SU-DHL-6 (cell line): ENCODE measurements at regions not wholly inside any gene's neighbourhood (a gene's known extent, or its start where the extent isn't known, plus 50 kb on each side); places are given as distances from the start of the nearest gene placed in this dataset.

Experiments
- H2AFZ ChIP-seq: fragments of 200-600 bp; sonication (generic); 2 replicates; pipeline ENCODE4 v1.6.1; 2014; ENCODE audit warnings: low read depth, mild to moderate bottlenecking, moderate library complexity, mixed read lengths, antibody characterized with exemption, low read length; ENCODE audit not compliant: severe bottlenecking
- H3F3A ChIP-seq: fragments of 200-600 bp; shearing (Covaris generic); 2 replicates; pipeline ENCODE4 v1.6.0; 2016; ENCODE audit warnings: antibody characterized with exemption, mild to moderate bottlenecking; ENCODE audit not compliant: insufficient read depth
- H3K27ac ChIP-seq: fragments of 200-600 bp; sonication (generic); 2 replicates; pipeline ENCODE4 v1.5.1; 2016; ENCODE audit warnings: low read depth, mild to moderate bottlenecking, low read length, moderate library complexity, mixed read lengths
- H3K27me3 ChIP-seq: fragments of 200-600 bp; sonication (generic), shearing (Covaris generic); 2 replicates; pipeline ENCODE4 v1.6.0; 2014; ENCODE audit warnings: mild to moderate bottlenecking, low read length
- H3K36me3 ChIP-seq: fragments of 200-600 bp; sonication (generic); 2 replicates; pipeline ENCODE4 v1.6.1; 2014; ENCODE audit warnings: mild to moderate bottlenecking, low read length, mixed read lengths
- H3K4me2 ChIP-seq: fragments of 300-600, 200-600 bp; shearing (Covaris generic), sonication (generic); 2 replicates; pipeline ENCODE4 v1.6.0; 2014; ENCODE audit warnings: low read length, low read depth, mild to moderate bottlenecking; ENCODE audit not compliant: poor library complexity, severe bottlenecking
- H3K4me3 ChIP-seq: fragments of 200-600 bp; sonication (generic); 2 replicates; pipeline ENCODE4 v1.5.1; 2014; ENCODE audit warnings: antibody characterized with exemption, low read length, mild to moderate bottlenecking, mixed read lengths; ENCODE audit not compliant: insufficient read depth, poor library complexity, severe bottlenecking
- H3K79me2 ChIP-seq: fragments of 200-600 bp; sonication (generic); 2 replicates; pipeline ENCODE4 v1.6.1; 2014; ENCODE audit warnings: mild to moderate bottlenecking, low read length, moderate library complexity; ENCODE audit not compliant: insufficient read depth
- H3K9ac ChIP-seq: fragments of 200-600 bp; sonication (generic); 2 replicates; pipeline ENCODE4 v1.7.0; 2014; ENCODE audit warnings: mild to moderate bottlenecking, low read length
- H3K9me2 ChIP-seq: fragments of 200-600 bp; sonication (generic); replicated peaks from 2 replicates; pipeline ENCODE4 v1.6.1; 2014; ENCODE audit warnings: low read length; ENCODE audit not compliant: insufficient read depth
- H3K9me3 ChIP-seq: fragments of 200-600 bp; sonication (generic); 2 replicates; pipeline ENCODE4 v1.6.1; 2014; ENCODE audit warnings: low read length, mixed read lengths; ENCODE audit not compliant: insufficient read depth
- H4K20me1 ChIP-seq: fragments of 200-600 bp; sonication (generic); 2 replicates; pipeline ENCODE4 v1.6.1; 2014; ENCODE audit warnings: low read depth, mild to moderate bottlenecking, antibody characterized with exemption, low read length, moderate library complexity, mixed read lengths
- EZH2phosphoT487 ChIP-seq: fragments of 200-600 bp; sonication (generic), shearing (Covaris generic); conservative IDR thresholded peaks from 2 replicates; pipeline ENCODE4 v1.6.1; 2018; ENCODE audit warnings: mild to moderate bottlenecking, antibody characterized with exemption, low read length, moderate library complexity, mixed read lengths
- TF ChIP-seq, protein P1 (sequence below): fragments of 200-600 bp; sonication (generic); IDR thresholded peaks from one replicate; pipeline ENCODE4 v1.5.1; 2017; ENCODE audit warnings: antibody characterized with exemption, mild to moderate bottlenecking, low read length, moderate library complexity; ENCODE audit not compliant: insufficient read depth, poor library complexity, severe bottlenecking

DNA sequence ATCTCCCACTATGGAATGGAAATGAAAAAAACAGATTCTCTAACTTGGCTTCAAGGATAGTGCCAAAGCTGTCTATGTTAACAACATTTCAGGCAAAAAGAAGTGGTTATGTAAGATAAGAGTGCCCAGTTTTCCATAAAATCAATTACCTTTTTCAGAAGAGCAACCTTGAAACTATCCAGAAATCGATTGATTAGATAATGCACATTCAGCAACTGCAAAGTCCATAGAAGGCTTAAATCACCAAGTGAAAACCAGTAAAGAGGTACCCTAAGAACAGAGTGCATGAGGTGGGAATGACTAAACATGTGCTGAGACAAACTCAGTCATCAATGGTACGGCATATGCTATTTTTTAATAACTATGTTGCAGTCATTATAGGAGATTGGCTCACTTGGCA lies 71.9 kb upstream of the TNKS2 start:
- H3K27ac ChIP-seq, result no peak overlapping the region
- no peaks in the 10 kb centered on the region for H4K20me1 ChIP-seq
- H3K9me2 ChIP-seq, result no peaks in the 10 kb centered on the region
- H3F3A ChIP-seq, result no peaks in the 10 kb centered on the region
- H2AFZ ChIP-seq, result no peak overlapping the region
- no peak for TF ChIP-seq EZH2phosphoT487
- TF ChIP-seq, protein P1, sequence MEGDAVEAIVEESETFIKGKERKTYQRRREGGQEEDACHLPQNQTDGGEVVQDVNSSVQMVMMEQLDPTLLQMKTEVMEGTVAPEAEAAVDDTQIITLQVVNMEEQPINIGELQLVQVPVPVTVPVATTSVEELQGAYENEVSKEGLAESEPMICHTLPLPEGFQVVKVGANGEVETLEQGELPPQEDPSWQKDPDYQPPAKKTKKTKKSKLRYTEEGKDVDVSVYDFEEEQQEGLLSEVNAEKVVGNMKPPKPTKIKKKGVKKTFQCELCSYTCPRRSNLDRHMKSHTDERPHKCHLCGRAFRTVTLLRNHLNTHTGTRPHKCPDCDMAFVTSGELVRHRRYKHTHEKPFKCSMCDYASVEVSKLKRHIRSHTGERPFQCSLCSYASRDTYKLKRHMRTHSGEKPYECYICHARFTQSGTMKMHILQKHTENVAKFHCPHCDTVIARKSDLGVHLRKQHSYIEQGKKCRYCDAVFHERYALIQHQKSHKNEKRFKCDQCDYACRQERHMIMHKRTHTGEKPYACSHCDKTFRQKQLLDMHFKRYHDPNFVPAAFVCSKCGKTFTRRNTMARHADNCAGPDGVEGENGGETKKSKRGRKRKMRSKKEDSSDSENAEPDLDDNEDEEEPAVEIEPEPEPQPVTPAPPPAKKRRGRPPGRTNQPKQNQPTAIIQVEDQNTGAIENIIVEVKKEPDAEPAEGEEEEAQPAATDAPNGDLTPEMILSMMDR, result no peak
- H3K4me2 ChIP-seq, result no peak overlapping the region
- H3K4me3 ChIP-seq, result no peak overlapping the region
- no peaks in the 10 kb centered on the region for H3K36me3 ChIP-seq
- H3K9ac ChIP-seq, result no peak overlapping the region
- H3K9me3 ChIP-seq, result no peaks in the 10 kb centered on the region
- H3K27me3 ChIP-seq, result 0 out of 2 replicates have a peak, but pooled peaks cover 4% of the 10 kb centered on the region
- no peaks in the 10 kb centered on the region for H3K79me2 ChIP-seq

- Histone ChIP-seq H3K4me3 (no peak overlapping the region), H3K27me3 (0 out of 2 replicates have a peak, but pooled peaks cover 4% of the 10 kb centered on the region), H3K9me2 (no peaks in the 10 kb centered on the region), H3K79me2 (no peaks in the 10 kb centered on the region), H3K9ac (no peak overlapping the region), H3K27ac (no peak overlapping the region), H3K4me2 (no peak overlapping the region), H3F3A (no peaks in the 10 kb centered on the region), H4K20me1 (no peaks in the 10 kb centered on the region), H2AFZ (no peak overlapping the region), H3K36me3 (no peaks in the 10 kb centered on the region), H3K9me3 (no peaks in the 10 kb centered on the region)
- TF ChIP-seq, protein P1, result no peak
- no peak for TF ChIP-seq EZH2phosphoT487
These were observed 73.3 kb upstream of the TNKS2 start for GRCh38 chr10:91724933-91725332.

GRCh38 chr10:91713461-91714072 lies 80.7 kb upstream of the PPP1R3C start:
- no peak overlapping the region for H3K4me3 ChIP-seq
- H3K79me2 ChIP-seq, result no peaks in the 10 kb centered on the region
- no peak overlapping the region for H3K9ac ChIP-seq
- no peak overlapping the region for H2AFZ ChIP-seq
- H3K27me3 ChIP-seq, result no peaks in the 10 kb centered on the region
- no peak overlapping the region for H3K4me2 ChIP-seq
- no peak overlapping the region for H3K27ac ChIP-seq
- no peaks in the 10 kb centered on the region for H3K36me3 ChIP-seq
- H3K9me2 ChIP-seq, result no peaks in the 10 kb centered on the region
- no peaks in the 10 kb centered on the region for H3F3A ChIP-seq
- no peaks in the 10 kb centered on the region for H3K9me3 ChIP-seq
- TF ChIP-seq, protein P1, result no peak
- no peak for TF ChIP-seq EZH2phosphoT487
- H4K20me1 ChIP-seq, result no peaks in the 10 kb centered on the region
